NCI-H2029 (cell line): ENCODE measurements at regions not wholly inside any gene's neighbourhood (a gene's known extent, or its start where the extent isn't known, plus 50 kb on each side); places are given as distances from the start of the nearest gene placed in this dataset.
"Not testable (repeated sequence)": the region's sequence is repeated elsewhere in the genome, so short reads cannot be mapped to it uniquely, and the experiment has no call there.

Experiments
- DNase-seq: peaks from one replicate; lab custom pipeline; 2025; lab: John Stamatoyannopoulos, UW

- no peak for DNase-seq
These were observed 52.2 kb upstream of the ABCA1 start for GRCh38 chr9:104980039-104980654.

- no peak for DNase-seq
These were observed 53.7 kb upstream of the ABCA1 start for GRCh38 chr9:104981543-104982129.

GRCh38 chr9:104982543-104982942 is 54.6 kb upstream of the ABCA1 start:
- no peak for DNase-seq

GRCh38 chr9:104983491-104983890 is 55.5 kb upstream of the ABCA1 start:
- no peak for DNase-seq

- DNase-seq, result no peak
These were observed 56.2 kb upstream of the ABCA1 start for GRCh38 chr9:104984121-104984520.

- DNase-seq, result no peak
These were observed 56.6 kb upstream of the ABCA1 start for GRCh38 chr9:104984542-104984941.

- no peak for DNase-seq
These were observed 57.0 kb upstream of the ABCA1 start for GRCh38 chr9:104984948-104985347.

- no peak for DNase-seq
These were observed 58.1 kb upstream of the ABCA1 start for GRCh38 chr9:104986096-104986495.

GRCh38 chr9:104987743-104988142 is 59.8 kb upstream of the ABCA1 start:
- DNase-seq, result no peak

GRCh38 chr9:104988539-104988938 is 60.6 kb upstream of the ABCA1 start:
- DNase-seq, result no peak

- DNase-seq, result peak; percentile 78
These were observed 63.4 kb upstream of the ABCA1 start for GRCh38 chr9:104991144-104991953.

GRCh38 chr9:104992659-104993058 is 64.7 kb upstream of the ABCA1 start:
- DNase-seq, result peak; percentile 52

- DNase-seq, result no peak
These were observed 65.5 kb upstream of the ABCA1 start for GRCh38 chr9:104993291-104993963.

- DNase-seq, result no peak
These were observed 69.6 kb upstream of the ABCA1 start for GRCh38 chr9:104997536-104997935.

GRCh38 chr9:104999136-104999535 is 71.2 kb upstream of the ABCA1 start:
- no peak for DNase-seq

- DNase-seq, result not testable (repeated sequence)
These were observed 72.6 kb upstream of the ABCA1 start for GRCh38 chr9:105000529-105000928.

GRCh38 chr9:105004466-105005090 is 76.6 kb upstream of the ABCA1 start:
- DNase-seq, result no peak

GRCh38 chr9:105005186-105005585 is 77.2 kb upstream of the ABCA1 start:
- DNase-seq, result no peak

GRCh38 chr9:105006514-105006913 is 78.6 kb upstream of the ABCA1 start:
- DNase-seq, result no peak

- no peak for DNase-seq
These were observed 79.2 kb upstream of the ABCA1 start for GRCh38 chr9:105007143-105007542.

GRCh38 chr9:105010089-105010488 is 82.1 kb upstream of the ABCA1 start:
- not testable (repeated sequence) for DNase-seq

GRCh38 chr9:105021917-105022316 is 94.0 kb upstream of the ABCA1 start:
- DNase-seq, result no peak
